ENCODE measurements at regions not wholly inside any gene's neighbourhood (a gene's known extent, or its start where the extent isn't known, plus 50 kb on each side); places are given as distances from the start of the nearest gene placed in this dataset.

GRCh38 chr13:83557845-83558244, 324.4 kb downstream of the SLITRK1 start:
- TF ChIP-seq POLR2A (IDR thresholded peaks at IDR 0.05; ENCODE audit: low read depth, low read length) (no peak), EZH2 (IDR thresholded peaks at IDR 0.05; ENCODE audit: borderline replicate concordance, low read depth, low read length, severe bottlenecking) (no peak), MYC (IDR thresholded peaks at IDR 0.05; ENCODE audit: low read depth, low read length) (no peak), POLR2AphosphoS5 (IDR thresholded peaks at IDR 0.05; ENCODE audit: insufficient read depth, low read depth, low read length) (no peak), JUN (IDR thresholded peaks at IDR 0.05; ENCODE audit: borderline replicate concordance, insufficient read depth, insufficient read length, low read depth) (no peak), MAX (IDR thresholded peaks at IDR 0.05; ENCODE audit: insufficient read depth, insufficient read length) (no peak), GATA2 (IDR thresholded peaks at IDR 0.05; ENCODE audit: insufficient read depth, insufficient read length, low read depth, low read length) (no peak), FOS (IDR thresholded peaks at IDR 0.05; ENCODE audit: borderline replicate concordance, insufficient read depth, low read length) (no peak)
- TF ChIP-seq, protein P1, sequence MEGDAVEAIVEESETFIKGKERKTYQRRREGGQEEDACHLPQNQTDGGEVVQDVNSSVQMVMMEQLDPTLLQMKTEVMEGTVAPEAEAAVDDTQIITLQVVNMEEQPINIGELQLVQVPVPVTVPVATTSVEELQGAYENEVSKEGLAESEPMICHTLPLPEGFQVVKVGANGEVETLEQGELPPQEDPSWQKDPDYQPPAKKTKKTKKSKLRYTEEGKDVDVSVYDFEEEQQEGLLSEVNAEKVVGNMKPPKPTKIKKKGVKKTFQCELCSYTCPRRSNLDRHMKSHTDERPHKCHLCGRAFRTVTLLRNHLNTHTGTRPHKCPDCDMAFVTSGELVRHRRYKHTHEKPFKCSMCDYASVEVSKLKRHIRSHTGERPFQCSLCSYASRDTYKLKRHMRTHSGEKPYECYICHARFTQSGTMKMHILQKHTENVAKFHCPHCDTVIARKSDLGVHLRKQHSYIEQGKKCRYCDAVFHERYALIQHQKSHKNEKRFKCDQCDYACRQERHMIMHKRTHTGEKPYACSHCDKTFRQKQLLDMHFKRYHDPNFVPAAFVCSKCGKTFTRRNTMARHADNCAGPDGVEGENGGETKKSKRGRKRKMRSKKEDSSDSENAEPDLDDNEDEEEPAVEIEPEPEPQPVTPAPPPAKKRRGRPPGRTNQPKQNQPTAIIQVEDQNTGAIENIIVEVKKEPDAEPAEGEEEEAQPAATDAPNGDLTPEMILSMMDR (IDR thresholded peaks at IDR 0.05; ENCODE audit: extremely low read depth in 1 of 2, insufficient read depth in 1 of 2, low read depth in 1 of 2, low read length in 2 of 2): no peak

Measured in endothelial cell of umbilical vein (primary cell).